Epithelial cell of esophagus (primary cell): ENCODE measurements at regions not wholly inside any gene's neighbourhood (a gene's known extent, or its start where the extent isn't known, plus 50 kb on each side); places are given as distances from the start of the nearest gene placed in this dataset.

Experiments used
- DNase-seq: peaks from one replicate; pipeline ENCODE4 v3.0.0; 2010; ENCODE audit warnings: low read depth
- H3K4me3 ChIP-seq: 2 replicates; pipeline ENCODE4 v1.5.1; 2011; ENCODE audit warnings: mild to moderate bottlenecking, low read length, control low read depth
- CTCF ChIP-seq: IDR thresholded peaks from 2 replicates; pipeline ENCODE4 v1.5.1; 2011; ENCODE audit warnings: low read depth, mild to moderate bottlenecking, low read length, control low read depth, inconsistent platforms; ENCODE audit not compliant: insufficient read depth; ENCODE audit errors: missing control alignments

GRCh38 chr5:105695941-105696340, 1974.8 kb downstream of the EFNA5 start:
- no peak for DNase-seq
- TF ChIP-seq CTCF = no peak
- no peak overlapping the region for H3K4me3 ChIP-seq

GRCh38 chr5:105689596-105689995, 1981.1 kb downstream of the EFNA5 start:
- H3K4me3 ChIP-seq = no peak overlapping the region
- no peak for TF ChIP-seq CTCF

GRCh38 chr5:105688227-105688792, 1982.4 kb downstream of the EFNA5 start:
- no peak for TF ChIP-seq CTCF
- no peak for DNase-seq
- no peak overlapping the region for H3K4me3 ChIP-seq

More at GRCh38 chr5:105689596-105689995, 1981.1 kb downstream of the EFNA5 start:
- no peak for DNase-seq

GRCh38 chr5:105687493-105687892, 1983.2 kb downstream of the EFNA5 start:
- no peak for TF ChIP-seq CTCF
- no peak for DNase-seq
- H3K4me3 ChIP-seq = no peak overlapping the region

- no peak for TF ChIP-seq CTCF
- DNase-seq = no peak
- no peak overlapping the region for H3K4me3 ChIP-seq
Measured at GRCh38 chr5:105685884-105686283, 1984.9 kb downstream of the EFNA5 start.

- DNase-seq = no peak
- no peak overlapping the region for H3K4me3 ChIP-seq
- TF ChIP-seq CTCF = no peak
Measured at GRCh38 chr5:105684799-105685198, 1985.9 kb downstream of the EFNA5 start.

GRCh38 chr5:105680858-105681475, 1989.8 kb downstream of the EFNA5 start:
- no peak for TF ChIP-seq CTCF
- no peak overlapping the region for H3K4me3 ChIP-seq
- DNase-seq = no peak
